GM12892 (cell line): ENCODE measurements at regions not wholly inside any gene's neighbourhood (a gene's known extent, or its start where the extent isn't known, plus 50 kb on each side); places are given as distances from the start of the nearest gene placed in this dataset.
"Not testable (repeated sequence)": the region's sequence is repeated elsewhere in the genome, so short reads cannot be mapped to it uniquely, and the experiment has no call there.

Source experiments
- DNase-seq: peaks from one replicate; pipeline ENCODE4 v3.0.0; 2011; ENCODE audit not compliant: insufficient read length
- FAIRE-seq: peaks from 2 replicates; lab custom pipeline; 2011; peaks lifted over from hg19 to GRCh38; lab: Jason Lieb, UNC
- POLR2A ChIP-seq: IDR thresholded peaks from 2 replicates; pipeline ENCODE4 v1.6.1; 2011; ENCODE audit warnings: low read depth, low read length, control low read depth
- POLR2AphosphoS5 ChIP-seq: IDR thresholded peaks from 2 replicates; pipeline ENCODE4 v1.6.1; 2011; ENCODE audit warnings: low read depth, low read length, control low read depth
- TAF1 ChIP-seq: IDR thresholded peaks from 2 replicates; pipeline ENCODE4 v1.6.1; 2011; ENCODE audit warnings: low read depth, mild to moderate bottlenecking, control low read depth, low read length, borderline replicate concordance

DNA sequence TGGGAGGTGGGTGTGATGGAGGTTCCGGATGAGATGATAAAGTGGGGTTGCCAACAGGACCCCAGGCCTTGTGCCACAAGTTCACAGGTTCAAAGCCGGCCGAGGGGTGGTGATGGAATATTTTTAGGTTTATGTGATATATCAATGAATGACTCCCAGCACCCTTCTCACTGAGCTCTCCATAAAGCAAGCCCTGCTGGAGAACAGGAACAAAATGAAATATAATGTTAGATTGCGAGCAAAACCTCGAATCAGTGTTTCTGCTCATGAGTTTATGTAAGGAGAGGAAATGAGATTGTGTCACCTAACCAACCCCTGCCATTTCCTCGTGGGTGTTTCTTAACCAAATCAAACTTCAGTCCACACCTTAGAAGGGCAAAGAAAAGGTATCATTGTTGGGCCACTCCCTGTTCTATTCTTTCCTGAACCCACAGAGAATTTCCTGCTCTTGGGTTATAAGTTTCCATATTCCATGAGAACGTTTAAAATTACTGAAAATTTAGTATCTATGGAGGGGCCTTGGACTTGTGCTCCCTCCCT, 192.2 kb upstream of the EXOC2 start:
- no peak for FAIRE-seq
- TF ChIP-seq POLR2AphosphoS5 (no peak), POLR2A (no peak), TAF1 (no peak)
- no peak for DNase-seq

DNA sequence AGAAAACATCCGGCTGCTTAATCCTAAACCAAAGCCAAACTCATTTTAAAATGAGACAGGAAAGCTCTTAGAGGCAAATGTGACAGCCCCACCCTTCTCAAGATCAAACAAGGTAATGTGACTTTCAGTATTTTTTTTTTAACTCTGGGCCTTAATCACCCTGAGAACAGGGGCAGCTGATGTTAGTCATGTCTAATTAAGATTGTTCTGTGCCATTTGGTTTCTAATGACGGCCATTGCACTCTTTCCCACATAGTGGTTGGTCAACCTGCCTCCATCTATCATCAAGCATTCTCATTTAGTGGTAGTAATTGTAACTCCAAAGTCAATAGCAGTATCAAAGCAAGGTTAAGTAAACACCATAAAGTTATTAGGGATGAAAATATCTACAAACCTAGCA, 191.6 kb upstream of the EXOC2 start:
- DNase-seq = no peak
- TF ChIP-seq POLR2A (no peak), POLR2AphosphoS5 (no peak), TAF1 (no peak)
- FAIRE-seq = no peak

DNA sequence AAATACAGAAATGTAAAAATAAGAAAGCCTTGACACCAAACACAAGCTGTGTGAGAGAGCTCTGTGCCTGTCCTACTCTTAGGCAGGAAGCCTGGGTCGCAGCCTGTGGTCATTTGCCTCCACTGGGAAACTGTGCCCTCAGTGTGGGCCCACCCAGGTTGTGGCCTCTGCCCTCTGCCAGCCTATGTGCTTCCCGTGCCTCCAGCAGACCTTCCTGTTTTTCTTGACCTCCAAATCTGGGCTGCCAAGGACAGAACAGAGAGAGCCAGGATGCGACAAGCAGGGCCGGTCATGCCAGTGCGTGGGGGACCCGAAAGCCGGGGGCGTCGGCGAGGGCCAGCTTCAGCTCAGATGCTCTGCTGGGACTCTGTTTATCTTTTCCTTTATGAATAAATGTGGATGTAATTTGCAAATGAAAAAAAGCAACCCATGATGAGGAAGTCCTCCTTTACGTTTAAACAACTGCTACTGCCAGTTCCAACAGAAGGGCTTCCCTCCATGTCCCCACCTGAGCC, 189.2 kb upstream of the EXOC2 start:
- DNase-seq = no peak
- TF ChIP-seq POLR2AphosphoS5 (no peak), TAF1 (no peak), POLR2A (no peak)
- no peak for FAIRE-seq

DNA sequence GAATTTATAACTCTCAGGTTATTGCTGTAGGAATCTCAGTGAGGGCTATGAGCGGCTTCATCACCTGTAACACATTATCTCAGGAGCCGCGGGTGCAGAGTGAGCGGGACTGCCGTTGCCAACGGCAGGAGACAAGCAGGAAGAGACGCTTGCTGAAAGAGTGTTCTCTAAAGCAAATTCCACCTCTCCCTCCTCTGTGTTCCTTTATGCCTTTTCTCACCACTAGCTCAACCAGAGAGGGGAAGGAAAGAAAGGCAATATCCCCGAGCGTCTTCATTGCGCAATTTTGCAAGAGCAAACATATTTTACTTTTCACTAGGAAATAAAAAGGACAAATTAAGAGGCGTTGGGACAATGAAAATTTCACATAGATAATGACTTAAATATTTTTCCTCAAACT, 185.2 kb upstream of the EXOC2 start:
- TF ChIP-seq POLR2AphosphoS5 = no peak
- no peak for TF ChIP-seq POLR2A
- DNase-seq (no peak), FAIRE-seq (no peak)

DNA sequence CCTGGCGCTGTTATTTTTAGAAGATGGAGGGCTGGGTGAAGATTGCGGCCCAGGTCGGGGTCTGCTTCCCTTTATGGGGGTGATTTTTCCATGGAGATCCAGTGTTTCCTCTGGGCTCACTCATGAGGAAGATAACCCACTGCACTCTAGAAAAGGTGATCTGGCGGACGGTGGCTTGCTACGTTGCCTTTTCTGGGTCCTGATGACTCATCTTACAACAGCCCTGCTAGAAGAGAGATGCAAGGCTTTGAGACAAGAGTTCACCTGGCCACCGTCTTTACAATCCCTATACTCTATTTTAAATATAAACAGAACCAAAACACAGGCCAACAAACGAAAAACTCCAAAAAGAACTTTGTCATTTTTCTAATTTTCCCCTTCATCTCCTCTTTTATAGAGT, 182.1 kb upstream of the EXOC2 start:
- DNase-seq (no peak), FAIRE-seq (no peak)
- TF ChIP-seq TAF1 = no peak
- TF ChIP-seq POLR2AphosphoS5 = no peak
- TF ChIP-seq POLR2A = no peak

DNA sequence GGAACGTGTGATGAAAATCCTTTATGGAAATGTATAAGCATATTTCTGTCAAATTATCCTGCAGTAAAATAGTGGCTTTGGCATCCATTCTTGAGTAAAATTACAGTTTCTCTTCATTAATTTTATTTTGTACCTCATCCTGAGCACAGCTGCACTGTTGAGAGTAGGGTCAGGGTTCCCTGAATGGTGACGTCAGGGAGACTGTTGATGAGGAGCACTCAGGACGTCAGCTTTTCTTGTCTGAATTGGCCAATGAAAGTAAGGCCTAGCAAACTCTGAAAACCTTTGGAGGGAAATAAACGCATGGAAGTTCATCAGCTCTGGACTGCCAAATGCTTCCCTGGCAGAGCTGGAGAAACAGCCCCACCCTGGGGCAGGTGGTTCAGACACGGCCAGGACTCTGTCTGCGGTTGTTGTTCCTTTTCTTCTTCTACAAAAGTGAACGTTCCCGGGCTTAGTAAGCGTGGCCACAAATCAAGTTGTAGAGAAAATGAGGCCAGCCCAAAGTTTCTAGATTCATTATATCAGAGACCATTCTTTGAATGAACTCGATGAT, 179.7 kb upstream of the EXOC2 start:
- DNase-seq = no peak
- FAIRE-seq = no peak
- TF ChIP-seq TAF1 = no peak
- TF ChIP-seq POLR2A = no peak
- no peak for TF ChIP-seq POLR2AphosphoS5

DNA sequence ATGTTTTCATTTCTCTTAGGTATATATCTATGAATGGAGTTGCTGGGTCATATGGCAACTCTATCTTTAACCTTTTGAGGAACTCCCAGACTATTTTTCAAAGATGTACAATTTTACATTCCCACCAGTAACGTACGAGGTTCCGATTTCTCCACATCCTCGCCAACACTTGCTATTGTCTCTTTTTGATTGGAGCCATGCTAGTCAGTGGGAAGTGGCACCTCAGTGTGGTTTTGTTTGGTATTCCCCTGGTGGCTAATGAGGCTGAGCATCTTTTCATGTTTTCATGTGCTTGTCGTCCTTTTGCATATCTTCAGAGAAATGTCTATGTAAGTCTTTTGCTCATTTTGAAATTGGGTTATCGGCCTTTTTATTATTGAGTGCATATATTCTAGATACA, 178.6 kb upstream of the EXOC2 start:
- no peak for FAIRE-seq
- TF ChIP-seq POLR2A (no peak), TAF1 (no peak), POLR2AphosphoS5 (no peak)
- no peak for DNase-seq

DNA sequence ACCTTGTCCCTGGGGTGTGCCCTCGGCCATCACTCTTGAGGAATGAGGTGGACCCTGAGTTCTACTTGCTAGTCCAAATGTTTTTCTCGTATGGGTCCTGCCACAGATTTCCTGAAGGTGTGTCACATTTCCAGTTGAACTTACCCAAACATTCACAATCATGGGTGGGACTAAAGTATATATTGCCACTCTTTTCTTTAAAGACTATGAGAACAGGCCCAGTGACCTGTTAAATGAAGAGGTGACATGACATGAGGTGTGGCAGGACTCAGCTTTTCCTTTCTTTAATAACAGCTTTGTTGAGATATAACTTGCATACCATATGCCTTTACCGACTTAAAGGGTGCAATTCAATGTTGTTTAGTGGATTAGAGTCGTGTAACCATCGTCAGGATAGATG, 177.2 kb upstream of the EXOC2 start:
- DNase-seq (no peak), FAIRE-seq (no peak)
- no peak for TF ChIP-seq POLR2A
- TF ChIP-seq TAF1 = no peak
- no peak for TF ChIP-seq POLR2AphosphoS5

DNA sequence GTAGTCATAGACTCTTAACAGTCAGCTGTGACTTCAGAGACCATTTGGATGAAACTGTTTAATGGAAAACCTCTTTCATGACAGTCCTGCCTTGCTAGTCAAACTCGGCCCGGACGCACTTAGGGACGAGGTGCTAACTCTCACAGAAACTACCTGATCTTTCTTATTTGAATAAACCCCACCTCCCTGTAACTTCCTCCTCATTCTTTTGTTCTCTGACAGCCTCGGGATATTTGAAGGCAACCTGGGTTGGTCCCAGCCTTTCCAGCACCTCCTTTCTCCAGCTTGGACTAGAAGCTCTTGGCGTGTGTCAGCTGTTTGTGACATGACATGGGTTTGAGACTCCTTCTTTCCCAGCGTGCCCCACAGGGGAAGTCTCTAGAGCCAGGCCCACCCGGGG, 175.3 kb upstream of the EXOC2 start:
- FAIRE-seq (no peak), DNase-seq (no peak)
- TF ChIP-seq TAF1 = no peak
- no peak for TF ChIP-seq POLR2AphosphoS5
- no peak for TF ChIP-seq POLR2A

DNA sequence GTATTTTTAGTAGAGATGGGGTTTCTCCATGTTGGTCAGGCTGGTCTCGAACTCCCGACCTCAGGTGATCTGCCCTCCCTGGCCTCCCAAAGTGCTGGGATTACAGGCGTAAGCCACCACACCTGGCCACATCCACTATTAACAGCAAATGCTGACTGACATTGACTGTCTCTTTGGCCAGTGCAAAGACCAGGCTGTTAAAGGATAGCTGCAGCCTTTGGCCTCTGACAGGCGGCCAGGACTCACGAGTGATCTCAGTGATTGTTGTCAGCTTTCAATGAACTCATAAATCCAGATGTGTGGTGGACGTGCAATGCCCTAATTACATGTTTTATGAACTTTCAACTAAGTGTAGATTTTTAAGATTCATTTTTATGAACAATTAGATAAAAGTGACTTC, 174.4 kb upstream of the EXOC2 start:
- FAIRE-seq (no peak), DNase-seq (no peak)
- TF ChIP-seq TAF1 = no peak
- no peak for TF ChIP-seq POLR2A
- no peak for TF ChIP-seq POLR2AphosphoS5

DNA sequence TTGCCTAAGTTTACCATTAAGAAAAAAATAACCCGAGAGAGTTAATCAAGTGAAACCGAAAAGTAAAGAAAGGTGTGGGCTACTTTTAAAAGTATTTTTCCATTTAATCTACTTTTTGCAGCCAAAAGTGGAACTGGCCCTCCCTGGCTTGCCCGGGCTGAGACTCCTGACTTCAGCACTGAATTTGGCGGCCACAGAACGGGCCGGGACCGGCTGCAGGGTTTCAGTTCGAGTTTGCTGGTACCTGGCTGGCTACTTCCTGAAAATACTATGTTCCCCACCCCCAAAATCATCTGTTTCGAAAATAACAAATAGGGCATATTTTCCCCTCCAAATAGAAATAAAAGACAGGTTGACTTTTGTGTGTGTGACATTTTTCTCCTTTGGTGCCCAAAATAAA, 173.4 kb upstream of the EXOC2 start:
- no peak for FAIRE-seq
- no peak for DNase-seq
- TF ChIP-seq POLR2A = no peak
- TF ChIP-seq TAF1 = no peak
- no peak for TF ChIP-seq POLR2AphosphoS5

DNA sequence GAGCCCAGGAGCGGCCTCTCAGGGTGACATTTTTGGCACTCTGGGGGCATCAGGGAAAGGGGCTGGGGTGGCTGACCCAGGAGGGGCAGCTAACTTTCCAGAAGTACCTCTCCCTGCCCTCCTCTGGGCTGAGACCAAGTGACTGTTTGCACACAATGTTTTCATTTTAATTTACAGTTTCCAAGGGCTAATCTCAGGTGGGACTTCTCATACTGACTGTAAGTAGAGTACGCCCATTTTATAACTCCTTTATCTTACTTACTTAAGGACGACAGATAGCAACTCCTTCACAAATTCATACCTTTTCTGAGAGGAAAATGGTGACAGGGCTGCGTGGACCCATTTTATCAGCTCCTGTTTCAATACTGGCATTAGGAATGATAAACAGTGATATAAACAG, 172.9 kb upstream of the EXOC2 start:
- TF ChIP-seq TAF1 (no peak), POLR2A (no peak)
- FAIRE-seq (no peak), DNase-seq (no peak)

DNA sequence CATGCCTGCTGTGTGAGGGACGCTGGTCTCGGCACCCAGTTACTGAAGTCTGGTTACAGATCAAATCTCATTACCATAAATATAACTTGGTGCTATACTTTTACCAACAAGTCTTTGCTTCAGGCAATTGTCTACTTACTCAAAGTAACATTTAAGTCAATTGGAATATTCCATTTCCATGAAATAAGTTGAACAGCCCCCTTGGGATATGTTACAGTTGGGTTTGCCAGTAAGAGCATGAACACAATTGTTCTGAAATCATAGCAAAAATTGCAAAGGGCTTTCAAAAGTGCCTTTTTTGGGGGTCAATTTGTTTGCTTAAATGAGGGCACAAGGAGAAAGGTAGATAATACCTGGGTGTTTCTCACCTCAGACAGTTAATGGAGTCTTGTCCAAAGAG, 170.9 kb upstream of the EXOC2 start:
- no peak for DNase-seq
- no peak for FAIRE-seq
- TF ChIP-seq POLR2AphosphoS5 (no peak), TAF1 (no peak), POLR2A (no peak)

DNA sequence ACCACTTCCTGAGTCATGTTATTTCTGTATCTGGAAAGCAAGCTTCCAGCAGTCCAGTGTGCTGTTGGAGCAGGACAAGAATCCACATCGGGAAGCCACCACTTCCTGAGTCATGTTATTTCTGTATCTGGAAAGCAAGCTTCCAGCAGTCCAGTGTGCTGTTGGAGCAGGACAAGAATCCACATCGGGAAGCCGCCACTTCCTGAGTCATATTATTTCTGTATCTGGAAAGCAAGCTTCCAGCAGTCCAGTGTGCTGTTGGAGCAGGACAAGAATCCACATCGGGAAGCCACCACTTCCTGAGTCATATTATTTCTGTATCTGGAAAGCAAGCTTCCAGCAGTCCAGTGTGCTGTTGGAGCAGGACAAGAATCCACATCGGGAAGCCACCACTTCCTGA, 170.2 kb upstream of the EXOC2 start:
- not testable (repeated sequence) for FAIRE-seq, DNase-seq
